B cell (primary cell): ENCODE measurements at regions not wholly inside any gene's neighbourhood (a gene's known extent, or its start where the extent isn't known, plus 50 kb on each side); places are given as distances from the start of the nearest gene placed in this dataset.

Experiments
- EZH2 ChIP-seq: IDR thresholded peaks from 2 replicates; pipeline ENCODE4 v1.6.1; 2012; ENCODE audit warnings: borderline replicate concordance, low read depth, mild to moderate bottlenecking, moderate library complexity, low read length; ENCODE audit not compliant: insufficient read depth, poor library complexity, severe bottlenecking
- TF ChIP-seq, protein P1 (sequence below): fragments of 200-600 bp; IDR thresholded peaks from one replicate; pipeline ENCODE4 v1.8.0; 2022; ENCODE audit warnings: antibody characterized with exemption, mild to moderate bottlenecking

DNA sequence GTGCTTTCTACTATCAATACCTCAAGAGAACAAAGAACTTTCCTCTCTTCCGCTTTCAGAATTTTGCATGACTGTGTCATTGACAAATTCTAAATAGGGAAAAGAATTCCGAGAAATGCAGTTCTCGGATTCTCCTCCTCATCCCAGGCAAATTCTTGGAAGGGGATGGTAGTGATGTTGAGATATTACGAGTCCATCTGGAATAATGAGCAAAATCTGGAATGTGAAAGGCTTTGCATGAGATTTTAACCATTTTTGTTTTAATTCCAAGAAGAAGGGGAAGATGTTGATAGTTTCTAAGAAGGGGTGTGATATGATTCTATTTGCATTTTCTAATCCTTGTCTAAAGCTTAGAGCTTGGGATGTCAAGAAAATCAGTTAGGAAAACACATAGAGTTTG is 127.1 kb upstream of the DOCK10 start:
- TF ChIP-seq, protein P1, sequence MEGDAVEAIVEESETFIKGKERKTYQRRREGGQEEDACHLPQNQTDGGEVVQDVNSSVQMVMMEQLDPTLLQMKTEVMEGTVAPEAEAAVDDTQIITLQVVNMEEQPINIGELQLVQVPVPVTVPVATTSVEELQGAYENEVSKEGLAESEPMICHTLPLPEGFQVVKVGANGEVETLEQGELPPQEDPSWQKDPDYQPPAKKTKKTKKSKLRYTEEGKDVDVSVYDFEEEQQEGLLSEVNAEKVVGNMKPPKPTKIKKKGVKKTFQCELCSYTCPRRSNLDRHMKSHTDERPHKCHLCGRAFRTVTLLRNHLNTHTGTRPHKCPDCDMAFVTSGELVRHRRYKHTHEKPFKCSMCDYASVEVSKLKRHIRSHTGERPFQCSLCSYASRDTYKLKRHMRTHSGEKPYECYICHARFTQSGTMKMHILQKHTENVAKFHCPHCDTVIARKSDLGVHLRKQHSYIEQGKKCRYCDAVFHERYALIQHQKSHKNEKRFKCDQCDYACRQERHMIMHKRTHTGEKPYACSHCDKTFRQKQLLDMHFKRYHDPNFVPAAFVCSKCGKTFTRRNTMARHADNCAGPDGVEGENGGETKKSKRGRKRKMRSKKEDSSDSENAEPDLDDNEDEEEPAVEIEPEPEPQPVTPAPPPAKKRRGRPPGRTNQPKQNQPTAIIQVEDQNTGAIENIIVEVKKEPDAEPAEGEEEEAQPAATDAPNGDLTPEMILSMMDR, result no peak
- no peak for TF ChIP-seq EZH2
